HG02571 (cell line): ENCODE measurements at regions not wholly inside any gene's neighbourhood (a gene's known extent, or its start where the extent isn't known, plus 50 kb on each side); places are given as distances from the start of the nearest gene placed in this dataset.

Source experiments
- ATAC-seq: cut with Tn5 transposase; IDR thresholded peaks from one replicate; pipeline ENCODE4 v1.9.1; 2021; ENCODE audit warnings: mild to moderate bottlenecking, moderate library complexity; ENCODE audit not compliant: unreplicated experiment

DNA sequence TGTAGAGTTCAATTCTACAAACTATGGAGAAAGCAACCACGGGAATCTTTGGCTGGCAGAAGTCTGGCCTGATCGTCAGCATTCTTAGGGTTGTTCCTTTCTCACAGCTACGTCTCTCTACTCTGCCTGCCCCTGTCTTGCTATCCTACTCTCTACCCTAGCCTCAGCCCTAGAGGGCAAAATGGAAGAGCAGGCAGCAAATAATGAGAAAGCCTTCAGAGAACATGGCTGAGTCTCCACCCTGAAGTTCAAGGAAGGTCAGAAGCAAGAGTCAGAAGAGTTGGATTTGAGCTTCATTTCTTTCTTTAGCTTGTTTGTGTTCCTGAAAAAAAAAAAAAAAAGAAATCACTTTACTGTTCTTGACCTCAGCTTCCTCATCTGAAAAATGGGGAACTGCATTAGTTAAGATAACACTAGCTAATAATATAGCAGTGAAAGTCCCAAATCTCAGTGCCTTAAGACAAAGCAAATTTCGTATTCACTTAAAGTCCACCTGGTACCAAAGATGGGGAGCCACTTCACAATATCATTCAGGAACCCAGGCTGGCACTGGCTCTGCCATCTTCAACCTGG is 50.2 kb upstream of the CCND2 start:
- ATAC-seq = no peak

- no peak for ATAC-seq
Observed at GRCh38 chr12:4221258-4221620, 52.3 kb upstream of the CCND2 start.

- no peak for ATAC-seq
Observed at GRCh38 chr12:4220536-4221257, 52.9 kb upstream of the CCND2 start.

DNA sequence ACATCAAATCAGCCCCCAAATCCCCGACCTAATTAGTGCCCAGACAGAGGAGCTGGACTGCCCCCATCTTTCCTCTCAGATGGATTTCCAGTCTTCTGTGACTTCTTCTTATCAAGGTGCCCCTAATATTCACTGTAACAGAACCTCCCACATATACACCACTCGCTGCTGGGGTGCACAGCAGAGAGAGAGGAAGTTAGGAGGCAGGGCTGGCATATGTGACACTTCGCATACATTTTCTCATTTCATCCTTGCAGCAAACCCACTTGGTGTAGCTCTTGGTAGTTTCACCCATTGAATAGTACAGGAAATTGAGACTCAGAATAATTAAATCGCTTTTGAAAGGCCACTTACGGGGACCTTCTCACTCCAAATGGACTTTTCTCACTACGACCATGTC is 56.5 kb upstream of the CCND2 start:
- ATAC-seq = no peak

DNA sequence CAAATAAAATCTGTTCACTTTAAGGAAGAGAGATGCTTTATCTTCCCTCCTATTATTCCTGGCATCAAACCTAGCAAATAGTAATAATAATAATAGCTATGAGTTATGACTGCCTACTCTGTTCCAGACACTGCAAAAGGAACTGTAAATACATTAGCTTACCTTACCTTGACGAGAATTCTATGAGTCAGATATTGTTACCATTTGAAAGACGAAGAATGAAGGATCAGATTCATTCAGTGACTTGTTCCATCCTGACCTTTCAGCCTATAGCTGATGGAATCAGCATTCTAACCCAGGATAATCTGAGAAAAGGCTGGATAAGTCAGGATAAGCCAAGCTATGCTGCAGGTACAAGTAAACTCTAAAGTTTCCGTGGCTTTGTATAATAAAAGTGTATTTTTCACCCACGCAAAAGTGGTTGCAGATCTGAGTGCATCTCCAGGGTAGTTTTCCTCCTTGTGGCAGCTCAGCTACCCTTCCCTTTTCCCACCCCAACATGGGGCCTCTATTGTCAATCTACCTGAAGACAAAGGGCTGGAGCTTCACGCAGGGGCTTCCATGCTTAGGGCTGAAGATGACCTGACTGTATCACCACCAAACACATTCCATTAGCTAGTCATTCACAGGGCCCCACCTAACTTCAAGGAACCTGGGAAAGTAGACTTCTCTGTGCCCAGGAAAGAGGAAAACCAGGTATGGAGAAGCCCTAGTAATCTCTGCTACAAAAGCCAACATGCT is 57.2 kb upstream of the CCND2 start:
- peak; percentile 6 for ATAC-seq

DNA sequence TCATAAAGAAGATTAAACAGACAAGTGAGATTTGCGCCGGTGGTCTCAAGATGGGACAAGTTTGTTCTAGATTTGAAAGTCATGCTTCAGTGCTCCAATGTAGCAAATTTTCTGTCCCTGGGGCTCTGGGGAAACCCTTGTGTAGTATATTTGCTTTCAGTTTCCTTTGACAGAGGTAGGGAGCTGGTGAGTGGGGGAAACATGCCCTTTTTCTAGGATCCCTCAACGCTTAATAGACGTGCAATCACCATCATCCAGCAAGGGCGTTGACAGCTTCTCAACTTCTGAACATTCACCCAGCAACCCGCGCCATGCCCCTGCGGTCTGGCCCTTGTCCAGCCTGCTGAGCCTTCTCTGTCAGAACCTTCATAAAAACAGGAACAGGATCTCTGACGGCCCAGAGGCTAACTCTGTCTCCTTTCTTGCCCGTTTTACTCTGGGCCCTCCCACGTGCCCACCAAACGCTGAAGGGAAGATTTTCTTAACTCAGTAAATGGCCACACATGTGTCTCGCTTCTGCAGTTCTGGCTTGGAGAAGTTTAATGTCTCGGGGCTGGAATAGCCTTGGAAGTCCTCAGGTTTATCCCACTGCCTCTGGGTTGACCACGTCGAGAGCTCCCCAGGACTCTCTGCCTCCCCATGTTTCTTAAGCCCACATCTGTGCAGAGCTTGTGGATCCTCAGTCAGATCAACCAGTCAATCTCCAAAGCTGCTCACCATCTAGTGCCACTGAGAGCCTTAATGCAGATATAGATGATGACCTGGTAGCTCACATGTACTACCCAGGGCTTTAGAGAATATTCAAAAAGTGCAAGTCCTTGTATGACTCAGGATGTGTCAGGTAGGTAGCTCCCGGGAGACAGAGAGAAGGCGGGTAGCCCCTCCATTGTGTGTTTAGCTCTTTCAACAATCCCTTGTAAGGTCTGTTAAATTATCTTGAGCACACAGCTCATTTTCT is 58.1 kb upstream of the CCND2 start:
- ATAC-seq = peak; percentile 55

- ATAC-seq = no peak
Observed at GRCh38 chr12:4214877-4215228, 58.7 kb upstream of the CCND2 start.

- ATAC-seq = no peak
Observed at GRCh38 chr12:4213471-4213870, 60.1 kb upstream of the CCND2 start.

GRCh38 chr12:4212845-4213244 is 60.7 kb upstream of the CCND2 start:
- ATAC-seq = no peak

DNA sequence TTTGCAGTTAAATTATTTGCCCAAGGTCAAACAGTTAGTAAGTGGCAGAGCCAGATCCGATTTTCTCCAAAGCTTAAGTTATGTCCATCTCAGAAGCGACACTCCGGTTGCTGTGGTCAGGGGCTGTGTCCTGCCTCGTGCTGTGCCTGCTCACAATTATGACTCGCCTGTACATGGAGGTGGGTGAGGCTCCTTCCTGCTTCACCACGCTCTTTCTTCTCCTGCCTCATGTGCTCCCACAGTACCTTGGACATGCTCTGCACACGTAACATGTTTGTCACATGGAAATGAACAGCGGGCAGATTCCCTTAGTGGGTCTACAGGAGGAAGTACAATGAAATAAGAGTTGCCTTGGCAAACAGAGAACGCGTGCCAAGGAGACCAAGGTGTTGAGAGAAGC is 62.2 kb upstream of the CCND2 start:
- ATAC-seq = no peak

DNA sequence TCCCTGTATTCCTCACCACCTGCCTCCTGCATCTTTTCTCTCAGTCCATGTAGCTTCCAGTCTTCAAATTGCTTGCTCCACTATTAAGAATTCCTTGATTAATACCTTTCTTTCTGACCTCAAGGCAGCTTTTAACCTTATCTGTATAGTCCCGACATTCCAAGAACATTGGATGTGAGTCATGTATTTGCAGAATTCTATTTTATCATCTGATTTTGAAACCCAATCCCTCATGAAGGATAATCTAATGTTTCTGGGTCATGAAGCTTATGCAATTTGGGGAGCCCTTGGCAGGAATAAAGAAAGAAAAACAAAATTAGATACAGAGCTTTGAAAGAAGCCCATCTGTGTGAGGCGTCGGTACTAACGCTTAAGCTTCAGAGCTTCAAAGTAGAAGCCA is 63.4 kb upstream of the CCND2 start:
- ATAC-seq = no peak

DNA sequence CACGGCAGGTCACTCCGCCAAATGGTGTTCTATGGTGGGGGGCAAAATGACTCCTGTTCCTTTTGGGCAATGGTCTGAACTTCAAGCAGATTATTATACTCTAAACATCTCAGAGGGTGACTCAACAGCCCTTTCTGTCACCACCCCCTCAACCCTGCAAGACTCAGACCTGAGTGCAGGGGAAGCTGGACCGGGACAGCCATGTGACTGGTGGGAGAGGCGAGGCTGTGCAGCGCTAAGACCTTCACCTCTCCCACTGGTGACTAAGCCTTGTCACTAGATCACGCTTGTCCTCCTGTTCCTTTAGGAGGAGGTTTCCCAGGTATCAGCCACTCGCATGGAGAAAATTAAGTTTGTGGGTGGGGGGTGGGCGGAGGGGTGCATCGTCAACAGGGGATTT is 67.1 kb upstream of the CCND2 start:
- no peak for ATAC-seq

GRCh38 chr12:4203772-4204376 is 69.7 kb upstream of the CCND2 start:
- no peak for ATAC-seq

- no peak for ATAC-seq
Observed at GRCh38 chr12:4202918-4203317, 70.6 kb upstream of the CCND2 start.

DNA sequence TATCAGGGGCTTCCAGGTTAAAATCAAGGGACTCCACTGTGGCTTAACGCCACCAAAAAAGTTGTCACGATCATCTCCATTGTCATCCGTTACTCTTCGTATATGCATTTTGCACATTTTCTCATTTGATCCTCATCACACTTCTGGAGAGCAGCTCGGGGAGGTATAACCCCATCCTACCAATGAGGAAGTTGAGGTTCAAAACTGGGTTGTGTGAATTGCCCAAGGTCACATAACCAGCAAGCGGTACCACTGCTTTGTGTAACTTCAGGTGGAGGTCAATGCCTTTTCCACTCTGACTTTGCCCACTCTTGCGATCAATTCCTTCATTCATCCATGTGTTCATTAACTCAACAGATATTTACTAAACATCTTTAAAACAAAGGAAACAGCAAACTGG is 71.1 kb upstream of the CCND2 start:
- ATAC-seq = no peak

GRCh38 chr12:4201333-4202100 is 72.0 kb upstream of the CCND2 start:
- no peak for ATAC-seq

DNA sequence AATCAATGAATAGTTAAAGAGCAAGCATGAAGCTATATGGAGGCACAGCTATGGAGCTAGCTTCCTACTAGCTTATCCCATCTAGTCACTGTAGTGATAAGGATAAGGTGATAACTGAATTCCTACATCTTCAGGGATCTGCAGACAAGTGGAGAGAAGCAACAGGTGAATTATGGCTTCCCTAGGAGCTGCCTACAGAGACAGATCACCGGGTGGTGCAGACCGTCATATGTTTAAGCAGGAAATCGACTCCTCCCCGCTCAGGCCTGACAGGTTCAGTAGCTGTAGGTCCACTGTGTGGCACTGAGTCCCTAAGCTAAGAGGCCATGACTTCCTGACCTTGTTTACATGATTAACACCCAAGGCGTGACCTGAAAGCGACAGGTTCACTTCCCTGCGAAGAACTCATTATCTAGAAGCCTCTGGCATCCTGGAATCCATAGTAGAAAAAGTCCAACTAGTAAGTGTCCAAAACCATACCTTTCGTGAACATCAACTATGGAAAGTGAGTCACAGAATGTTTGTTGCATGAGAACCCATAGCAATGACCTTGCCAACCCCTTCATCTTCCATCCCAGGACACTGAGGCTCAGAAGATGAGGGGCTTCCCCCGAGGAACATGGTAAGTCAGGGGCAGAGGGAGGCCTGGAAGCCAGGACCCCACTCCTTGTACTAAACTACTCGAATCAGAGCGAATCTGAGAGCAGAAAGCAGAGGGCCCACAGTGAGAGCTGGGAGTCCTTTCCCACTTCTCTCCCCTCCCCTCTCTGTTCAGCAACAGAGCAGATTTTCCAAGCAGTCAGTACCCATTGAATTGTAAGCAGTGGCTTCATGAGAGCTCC is 75.4 kb upstream of the CCND2 start:
- ATAC-seq = no peak

DNA sequence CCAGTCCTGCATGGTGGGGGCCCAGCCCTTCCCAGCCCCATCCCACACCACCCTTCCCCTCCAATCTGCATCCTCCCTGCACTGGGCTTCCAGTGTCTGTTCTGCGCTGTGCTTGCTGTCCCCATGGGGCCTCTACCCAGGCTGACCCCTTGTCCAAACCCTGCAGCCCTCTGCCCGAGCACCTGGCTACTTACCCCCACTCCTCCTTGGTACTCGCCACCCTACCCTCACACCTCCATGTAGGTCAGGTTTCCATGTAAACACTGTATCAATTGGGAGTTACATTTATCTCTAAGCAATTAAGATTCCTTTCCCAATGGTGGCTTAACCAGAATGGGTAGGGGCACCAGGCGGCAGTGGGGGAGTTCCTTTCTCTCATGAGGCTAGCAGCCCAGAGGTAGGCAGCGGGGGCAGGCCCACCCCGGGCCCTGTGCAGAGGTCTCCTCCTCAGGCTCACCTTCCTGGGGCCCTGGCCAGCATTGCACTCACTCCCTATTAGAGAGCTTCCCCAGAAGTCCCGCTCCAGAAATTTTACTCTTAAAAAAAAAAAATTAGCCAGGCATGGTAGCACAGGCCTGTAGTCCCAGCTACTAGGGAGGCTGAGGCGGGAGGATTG is 76.6 kb upstream of the CCND2 start:
- ATAC-seq = no peak

- no peak for ATAC-seq
Observed at GRCh38 chr12:4194668-4195067, 78.9 kb upstream of the CCND2 start.
